WTC11 (cell line): ENCODE measurements at regions not wholly inside any gene's neighbourhood (a gene's known extent, or its start where the extent isn't known, plus 50 kb on each side); places are given as distances from the start of the nearest gene placed in this dataset.

Source experiments
- ATF2 ChIP-seq: sonication (generic); formaldehyde crosslinking; IDR thresholded peaks from 2 replicates; pipeline ENCODE4 v1.8.1; 2022; ENCODE audit warnings: low read depth, missing genetic modification reagents, borderline replicate concordance
- CREM ChIP-seq: sonication (generic); formaldehyde crosslinking; IDR thresholded peaks from 2 replicates; pipeline ENCODE4 v1.8.1; 2022; ENCODE audit warnings: mild to moderate bottlenecking, missing genetic modification reagents, moderate library complexity
- CTCF ChIP-seq: fragments of 200-600 bp; IDR thresholded peaks from 2 replicates; pipeline ENCODE4 v1.8.0; 2022; ENCODE audit warnings: antibody characterized with exemption
- MAX ChIP-seq: sonication (generic); formaldehyde crosslinking; IDR thresholded peaks from 2 replicates; pipeline ENCODE4 v1.8.0; 2022; ENCODE audit warnings: mild to moderate bottlenecking, missing genetic modification reagents
- NFYB ChIP-seq: sonication (generic); formaldehyde crosslinking; conservative IDR thresholded peaks from 2 replicates; pipeline ENCODE4 v1.8.0; 2022; ENCODE audit warnings: low read depth, missing genetic modification reagents
- RELA ChIP-seq: sonication (generic); formaldehyde crosslinking; IDR thresholded peaks from 2 replicates; pipeline ENCODE4 v1.8.1; 2022; ENCODE audit warnings: missing genetic modification reagents, mild to moderate bottlenecking, borderline replicate concordance
- SMAD3 ChIP-seq: sonication (generic); formaldehyde crosslinking; IDR thresholded peaks from 2 replicates; pipeline ENCODE4 v1.8.0; 2022; ENCODE audit warnings: missing genetic modification reagents, mild to moderate bottlenecking, borderline replicate concordance
- ZNF281 ChIP-seq: sonication (generic); formaldehyde crosslinking; IDR thresholded peaks from 2 replicates; pipeline ENCODE4 v1.8.0; 2023; ENCODE audit warnings: mild to moderate bottlenecking, missing genetic modification reagents
- TF ChIP-seq, protein P1 (sequence below): sonication (generic); formaldehyde crosslinking; IDR thresholded peaks from 2 replicates; pipeline ENCODE4 v1.8.1; 2022; ENCODE audit warnings: low read depth, mild to moderate bottlenecking, moderate library complexity, missing genetic modification reagents, borderline replicate concordance
- TF ChIP-seq, protein P2 (sequence below): sonication (generic); formaldehyde crosslinking; conservative IDR thresholded peaks from 2 replicates; pipeline ENCODE4 v1.8.1; 2022; ENCODE audit warnings: mild to moderate bottlenecking, missing genetic modification reagents
- TF ChIP-seq, protein P3 (sequence below): sonication (generic); formaldehyde crosslinking; IDR thresholded peaks from 2 replicates; pipeline ENCODE4 v1.8.1; 2023; ENCODE audit warnings: mild to moderate bottlenecking, missing genetic modification reagents, borderline replicate concordance

GRCh38 chr11:71116693-71117040, 135.7 kb downstream of the SHANK2 start:
- no peak for TF ChIP-seq CTCF
- TF ChIP-seq, protein P1, sequence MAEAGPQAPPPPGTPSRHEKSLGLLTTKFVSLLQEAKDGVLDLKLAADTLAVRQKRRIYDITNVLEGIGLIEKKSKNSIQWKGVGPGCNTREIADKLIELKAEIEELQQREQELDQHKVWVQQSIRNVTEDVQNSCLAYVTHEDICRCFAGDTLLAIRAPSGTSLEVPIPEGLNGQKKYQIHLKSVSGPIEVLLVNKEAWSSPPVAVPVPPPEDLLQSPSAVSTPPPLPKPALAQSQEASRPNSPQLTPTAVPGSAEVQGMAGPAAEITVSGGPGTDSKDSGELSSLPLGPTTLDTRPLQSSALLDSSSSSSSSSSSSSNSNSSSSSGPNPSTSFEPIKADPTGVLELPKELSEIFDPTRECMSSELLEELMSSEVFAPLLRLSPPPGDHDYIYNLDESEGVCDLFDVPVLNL = no peak
- no peak for TF ChIP-seq ATF2 (CRISPR knock-in tag)
- no peak for TF ChIP-seq NFYB
- no peak for TF ChIP-seq MAX (CRISPR knock-in tag)
- no peak for TF ChIP-seq RELA (CRISPR knock-in tag)
- TF ChIP-seq SMAD3 (CRISPR knock-in tag) = no peak
- no peak for TF ChIP-seq CREM (CRISPR knock-in tag)
- TF ChIP-seq, protein P2, sequence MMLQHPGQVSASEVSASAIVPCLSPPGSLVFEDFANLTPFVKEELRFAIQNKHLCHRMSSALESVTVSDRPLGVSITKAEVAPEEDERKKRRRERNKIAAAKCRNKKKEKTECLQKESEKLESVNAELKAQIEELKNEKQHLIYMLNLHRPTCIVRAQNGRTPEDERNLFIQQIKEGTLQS (CRISPR knock-in tag) = no peak
- TF ChIP-seq ZNF281 = no peak
- TF ChIP-seq, protein P3, sequence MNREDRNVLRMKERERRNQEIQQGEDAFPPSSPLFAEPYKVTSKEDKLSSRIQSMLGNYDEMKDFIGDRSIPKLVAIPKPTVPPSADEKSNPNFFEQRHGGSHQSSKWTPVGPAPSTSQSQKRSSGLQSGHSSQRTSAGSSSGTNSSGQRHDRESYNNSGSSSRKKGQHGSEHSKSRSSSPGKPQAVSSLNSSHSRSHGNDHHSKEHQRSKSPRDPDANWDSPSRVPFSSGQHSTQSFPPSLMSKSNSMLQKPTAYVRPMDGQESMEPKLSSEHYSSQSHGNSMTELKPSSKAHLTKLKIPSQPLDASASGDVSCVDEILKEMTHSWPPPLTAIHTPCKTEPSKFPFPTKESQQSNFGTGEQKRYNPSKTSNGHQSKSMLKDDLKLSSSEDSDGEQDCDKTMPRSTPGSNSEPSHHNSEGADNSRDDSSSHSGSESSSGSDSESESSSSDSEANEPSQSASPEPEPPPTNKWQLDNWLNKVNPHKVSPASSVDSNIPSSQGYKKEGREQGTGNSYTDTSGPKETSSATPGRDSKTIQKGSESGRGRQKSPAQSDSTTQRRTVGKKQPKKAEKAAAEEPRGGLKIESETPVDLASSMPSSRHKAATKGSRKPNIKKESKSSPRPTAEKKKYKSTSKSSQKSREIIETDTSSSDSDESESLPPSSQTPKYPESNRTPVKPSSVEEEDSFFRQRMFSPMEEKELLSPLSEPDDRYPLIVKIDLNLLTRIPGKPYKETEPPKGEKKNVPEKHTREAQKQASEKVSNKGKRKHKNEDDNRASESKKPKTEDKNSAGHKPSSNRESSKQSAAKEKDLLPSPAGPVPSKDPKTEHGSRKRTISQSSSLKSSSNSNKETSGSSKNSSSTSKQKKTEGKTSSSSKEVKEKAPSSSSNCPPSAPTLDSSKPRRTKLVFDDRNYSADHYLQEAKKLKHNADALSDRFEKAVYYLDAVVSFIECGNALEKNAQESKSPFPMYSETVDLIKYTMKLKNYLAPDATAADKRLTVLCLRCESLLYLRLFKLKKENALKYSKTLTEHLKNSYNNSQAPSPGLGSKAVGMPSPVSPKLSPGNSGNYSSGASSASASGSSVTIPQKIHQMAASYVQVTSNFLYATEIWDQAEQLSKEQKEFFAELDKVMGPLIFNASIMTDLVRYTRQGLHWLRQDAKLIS = no peak
